CD14-positive monocyte (primary cell): ENCODE measurements at regions not wholly inside any gene's neighbourhood (a gene's known extent, or its start where the extent isn't known, plus 50 kb on each side); places are given as distances from the start of the nearest gene placed in this dataset.

Source experiments
- DNase-seq, 3 donors: peaks; one replicate each; pipeline ENCODE4 v3.0.0-alpha.2; 2011 to 2022
- H2AFZ ChIP-seq: 2 replicates; pipeline ENCODE4 v1.6.0; 2012; ENCODE audit warnings: mild to moderate bottlenecking, low read depth, low read length, inconsistent platforms; ENCODE audit not compliant: insufficient read depth, poor library complexity, severe bottlenecking
- H3K27ac ChIP-seq, 2 donors: 1 replicate in 1 of 2; 2 replicates in 1 of 2; pipeline ENCODE4 v1.5.1; 2012 to 2013; ENCODE audit warnings: low read length in 2 of 2, control low read depth in 1 of 2, inconsistent platforms in 1 of 2, low read depth in 1 of 2, mild to moderate bottlenecking in 1 of 2
- H3K27me3 ChIP-seq, 2 donors: one replicate each; pipeline versions ENCODE4 v1.6.0 to v1.6.1; 2011 to 2013; ENCODE audit warnings: low read length in 2 of 2; ENCODE audit not compliant: control insufficient read depth in 2 of 2, insufficient read depth in 2 of 2
- H3K36me3 ChIP-seq, 2 donors: replicated peaks in 1 of 2; 1 replicate in 1 of 2; 2 replicates in 1 of 2; pipeline versions ENCODE4 v1.5.1 to v1.6.1; 2012 to 2013; ENCODE audit warnings: low read length in 2 of 2, control low read depth in 1 of 2, inconsistent platforms in 1 of 2, mild to moderate bottlenecking in 1 of 2; ENCODE audit not compliant: insufficient read depth in 2 of 2, control insufficient read depth in 1 of 2
- H3K4me1 ChIP-seq, 2 donors: 1 replicate in 1 of 2; 2 replicates in 1 of 2; pipeline versions ENCODE4 v1.5.1 to v1.6.1; 2012 to 2013; ENCODE audit warnings: low read length in 2 of 2, control low read depth in 1 of 2, inconsistent platforms in 1 of 2, mild to moderate bottlenecking in 1 of 2, moderate library complexity in 1 of 2; ENCODE audit not compliant: insufficient read depth in 2 of 2, control insufficient read depth in 1 of 2
- H3K4me2 ChIP-seq: replicated peaks from 2 replicates; pipeline ENCODE3; 2012; ENCODE audit warnings: low read length, moderate library complexity, mild to moderate bottlenecking; ENCODE audit not compliant: poor library complexity, severe bottlenecking; ENCODE audit errors: extremely low read depth
- H3K4me3 ChIP-seq, 3 experiments: fragments of 200-600 bp in 1 of 3; sonication (generic) in 1 of 3; replicated peaks in 1 of 3; 1 replicate in 2 of 3; 2 replicates in 1 of 3; pipeline ENCODE4 v1.5.1; 2011 to 2013; ENCODE audit warnings: low read length in 3 of 3, mild to moderate bottlenecking in 3 of 3, control low read depth in 2 of 3, low read depth in 2 of 3, inconsistent platforms in 1 of 3, moderate library complexity in 1 of 3
- H3K79me2 ChIP-seq: 2 replicates; pipeline ENCODE4 v1.6.0; 2012; ENCODE audit warnings: mild to moderate bottlenecking, control low read depth, inconsistent platforms, low read length, moderate library complexity; ENCODE audit not compliant: insufficient read depth
- H3K9ac ChIP-seq: 2 replicates; pipeline ENCODE4 v1.6.0; 2017; ENCODE audit warnings: low read length, mild to moderate bottlenecking; ENCODE audit not compliant: insufficient read depth, poor library complexity, severe bottlenecking
- H3K9me3 ChIP-seq, 2 donors: replicated peaks in 1 of 2; 1 replicate in 1 of 2; 2 replicates in 1 of 2; pipeline versions ENCODE4 v1.5.1 to v1.6.1; 2012 to 2013; ENCODE audit warnings: low read length in 2 of 2, control low read depth in 1 of 2; ENCODE audit not compliant: control insufficient read depth in 1 of 2, insufficient read depth in 1 of 2
- H4K20me1 ChIP-seq: 2 replicates; pipeline ENCODE4 v1.6.0; 2012; ENCODE audit warnings: mild to moderate bottlenecking, low read length, control low read depth, moderate library complexity; ENCODE audit not compliant: insufficient read depth
- H3K27ac Mint-ChIP-seq, 7 donors: one replicate each; pipeline ENCODE4 v1.8.0; 2020; ENCODE audit warnings: mild to moderate bottlenecking in 7 of 7, mixed read lengths in 7 of 7, moderate library complexity in 6 of 7, inconsistent platforms in 2 of 7
- H3K27me3 Mint-ChIP-seq, 3 donors: one replicate each; pipeline ENCODE4 v1.8.0; 2021 to 2022; ENCODE audit warnings: low read depth in 3 of 3, mild to moderate bottlenecking in 3 of 3, mixed read lengths in 3 of 3, moderate library complexity in 3 of 3, inconsistent platforms in 1 of 3
- H3K36me3 Mint-ChIP-seq, 2 donors: one replicate each; pipeline ENCODE4 v1.8.0; 2020; ENCODE audit warnings: mixed read lengths in 2 of 2, inconsistent platforms in 1 of 2, mild to moderate bottlenecking in 1 of 2
- H3K4me1 Mint-ChIP-seq: one replicate; pipeline ENCODE4 v1.8.0; 2020; ENCODE audit warnings: mild to moderate bottlenecking, mixed read lengths
- H3K4me3 Mint-ChIP-seq, 2 donors: one replicate each; pipeline ENCODE4 v1.8.0; 2020; ENCODE audit warnings: mild to moderate bottlenecking in 2 of 2, mixed read lengths in 2 of 2, moderate library complexity in 1 of 2
- H3K9me3 Mint-ChIP-seq, 7 donors: one replicate each; pipeline ENCODE4 v1.8.0; 2020 to 2022; ENCODE audit warnings: mixed read lengths in 7 of 7, mild to moderate bottlenecking in 6 of 7, moderate library complexity in 6 of 7, inconsistent platforms in 2 of 7
- CTCF ChIP-seq: fragments of 200-600 bp; IDR thresholded peaks from one replicate; pipeline ENCODE4 v1.8.0; 2022; ENCODE audit warnings: antibody characterized with exemption, mild to moderate bottlenecking
- WGBS: methylation state at CpG from one replicate; pipeline ENCODE4 v1.1.5; 2013; ENCODE audit warnings: missing lambda C conversion rate; ENCODE audit not compliant: insufficient coverage; 5-methylcytosine and 5-hydroxymethylcytosine counted together
- intact Hi-C, 2 donors: fragments of 100-400 bp; cut with micrococcal nuclease; formaldehyde crosslinking; loops; one replicate each; pipeline versions ENCODE4 v1.15.0 to v1.15.1; 2023

DNA sequence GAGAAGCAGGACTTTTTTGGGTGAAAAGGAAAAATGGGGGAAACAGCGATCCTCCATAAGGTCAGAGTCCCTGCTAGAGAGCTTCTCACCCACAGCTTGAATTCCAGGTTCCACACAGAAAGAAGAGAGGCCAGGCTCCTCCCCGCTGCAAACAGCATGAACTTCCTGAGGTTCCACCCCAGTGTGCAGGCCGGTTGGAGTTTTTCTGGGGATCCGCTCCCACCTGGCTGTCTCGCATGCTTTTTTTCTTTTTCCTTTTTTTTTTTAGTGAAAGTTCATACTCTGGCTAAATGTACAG is 595.1 kb upstream of the ZP4 start:
- Mint-ChIP-seq H3K27me3 (peaks cover 1 to 3% (median 1%) of the 10 kb centered on the region in 3 donors), H3K4me3 (no peak overlapping the region), H3K4me1 (no peaks in the 10 kb centered on the region), H3K27ac (no peak overlapping the region), H3K36me3 (no peaks in the 10 kb centered on the region), H3K9me3 (peaks cover 0 to 8% (median 3%) of the 10 kb centered on the region in 7 donors)
- WGBS = 100% methylated on average over 3 of the region's 5 CpGs
- H3K27ac ChIP-seq = no peak overlapping the region
- no peak overlapping the region for H3K4me2 ChIP-seq
- H3K27me3 ChIP-seq = no peaks in the 10 kb centered on the region
- H3K4me3 ChIP-seq = no peak overlapping the region
- no peaks in the 10 kb centered on the region for H3K4me1 ChIP-seq
- no peaks in the 10 kb centered on the region for H3K79me2 ChIP-seq
- no peak overlapping the region for H3K9ac ChIP-seq
- H2AFZ ChIP-seq = no peak overlapping the region
- no peak for DNase-seq
- TF ChIP-seq CTCF = no peak
- peaks cover 0 to 3% of the 10 kb centered on the region in 2 donors for H3K9me3 ChIP-seq
- no peaks in the 10 kb centered on the region for H4K20me1 ChIP-seq
- intact Hi-C loops = no loop called here
- no peaks in the 10 kb centered on the region for H3K36me3 ChIP-seq

- H3K36me3 Mint-ChIP-seq = no peaks in the 10 kb centered on the region
- no peaks in the 10 kb centered on the region for H3K4me1 Mint-ChIP-seq
- no peak for TF ChIP-seq CTCF
- H3K9ac ChIP-seq = no peak overlapping the region
- no peak overlapping the region for H3K4me3 Mint-ChIP-seq
- intact Hi-C loops = no loop called here
- peaks cover 0 to 3% of the 10 kb centered on the region in 2 donors for H3K9me3 ChIP-seq
- no peak for DNase-seq
- no peak overlapping the region for H3K27ac ChIP-seq
- H3K36me3 ChIP-seq = no peaks in the 10 kb centered on the region
- H3K27me3 Mint-ChIP-seq = peaks cover 1 to 3% (median 1%) of the 10 kb centered on the region in 3 donors
- no peaks in the 10 kb centered on the region for H4K20me1 ChIP-seq
- peaks cover 0 to 8% (median 3%) of the 10 kb centered on the region in 7 donors for H3K9me3 Mint-ChIP-seq
- WGBS = 94% methylated on average over 10 of the region's 14 CpGs
- no peak overlapping the region for H3K4me3 ChIP-seq
- H3K79me2 ChIP-seq = no peaks in the 10 kb centered on the region
- H3K27ac Mint-ChIP-seq = no peak overlapping the region
- H3K27me3 ChIP-seq = no peaks in the 10 kb centered on the region
- no peak overlapping the region for H2AFZ ChIP-seq
- H3K4me1 ChIP-seq = no peaks in the 10 kb centered on the region
- H3K4me2 ChIP-seq = no peak overlapping the region
Observed at GRCh38 chr1:238485057-238485911, 594.6 kb upstream of the ZP4 start.
